Heart left ventricle (tissue), 16 donors: ENCODE measurements at regions not wholly inside any gene's neighbourhood (a gene's known extent, or its start where the extent isn't known, plus 50 kb on each side); places are given as distances from the start of the nearest gene placed in this dataset.

Experiments
- ATAC-seq, 4 donors: fragments of 200-7000 bp; cut with Tn5 transposase; one replicate each; pipeline ENCODE4 v1.9.1; 2020 to 2022; ENCODE audit warnings: moderate library complexity in 4 of 4, mild to moderate bottlenecking in 3 of 4, moderate number of reproducible peaks in 1 of 4
- DNase-seq, 5 donors: peaks; one replicate each; pipeline ENCODE4 v3.0.0-alpha.2; 2020
- H3K27ac ChIP-seq, 12 donors: fragments of 200-600 bp; sonication (generic) in 4 of 12; one replicate each; pipeline versions ENCODE4 v1.5.0 to v1.8.0; 2016 to 2022; ENCODE audit warnings: mild to moderate bottlenecking in 2 of 12
- H3K27me3 ChIP-seq, 9 donors: fragments of 200-600 bp; sonication (generic) in 2 of 9; one replicate each; pipeline versions ENCODE4 v1.5.1 to v1.8.0; 2016 to 2022; ENCODE audit warnings: mild to moderate bottlenecking in 3 of 9
- H3K36me3 ChIP-seq, 9 donors: fragments of 200-600 bp; sonication (generic) in 2 of 9; one replicate each; pipeline versions ENCODE4 v1.5.0 to v1.8.0; 2018 to 2022; ENCODE audit warnings: mild to moderate bottlenecking in 2 of 9
- H3K4me1 ChIP-seq, 12 donors: fragments of 200-600 bp; sonication (generic) in 4 of 12; one replicate each; pipeline versions ENCODE4 v1.5.0 to v1.8.0; 2016 to 2022; ENCODE audit warnings: mild to moderate bottlenecking in 3 of 12
- H3K4me3 ChIP-seq, 12 donors: fragments of 200-600 bp; sonication (generic) in 4 of 12; one replicate each; pipeline versions ENCODE4 v1.5.0 to v1.8.0; 2017 to 2022; ENCODE audit warnings: mild to moderate bottlenecking in 9 of 12, moderate library complexity in 4 of 12
- H3K9me3 ChIP-seq, 12 donors: fragments of 200-600 bp; sonication (generic) in 4 of 12; one replicate each; pipeline versions ENCODE4 v1.5.0 to v1.8.0; 2016 to 2022; ENCODE audit warnings: mild to moderate bottlenecking in 1 of 12
- POLR2A ChIP-seq, 2 donors: fragments of 450-650 bp; IDR thresholded peaks; one replicate each; pipeline ENCODE4 v1.6.1; 2017; ENCODE audit warnings: antibody characterized with exemption in 2 of 2, mild to moderate bottlenecking in 2 of 2, moderate library complexity in 2 of 2
- WGBS, 4 donors: extraction: QIAGEN DNeasy Blood & Tissue Kit in 2 of 4; methylation state at CpG; one replicate each; pipeline versions ENCODE4 v1.1.5 to v1.1.7; 2013 to 2018; 5-methylcytosine and 5-hydroxymethylcytosine counted together
- intact Hi-C, 10 donors: fragments of 100-400 bp; cut with DNase I; formaldehyde crosslinking; loops; one replicate each; pipeline versions ENCODE4 v1.11.1 to v1.14.2; 2022
- TF ChIP-seq, protein P1 (sequence below), 12 donors: fragments of 200-600 bp; sonication (generic) in 4 of 12; IDR thresholded peaks; one replicate each; pipeline versions ENCODE4 v1.5.0 to v1.8.0; 2018 to 2022; ENCODE audit warnings: antibody characterized with exemption in 12 of 12, mild to moderate bottlenecking in 5 of 12
- donor health status: ischemic (EF 13 %, LVEDD 7.1; RV severe dilation, severe dysfunction).
- donor health status: healthy with polysubstance abuse.
- donor health status: DM: no; HTN: yes; CAD: no.
- donor health status: DM: no; HTN: no; CAD: no.
- donor health status: ischemic (EF 25% LVEDD 6.9; RV normal size, moderate dysfunction).
- donor health status: ischemic (EF 25% LVEDD 5.7; RV mildly dilated, moderate dysfunction).
- donor health status: healthy.
- donor health status: DM: yes; HTN: yes; CAD: no.
- donor health status: ischemic (EF 35%, LVEDD 5.7; RV mildly dilated, moderate dysfunction).
- donor health status: nonischemic (EF 11% LVEDD 7.7; RV severe dilation, severe dysfunction).
- donor health status: DM: yes; HTN: yes; CAD: no.
- donor health status: PGD.
- donor health status: ischemic (EF 29% LVEDD 5.4; RV normal size, mild dysfunction).
- donor health status: nonischemic (EF 23%, LVEDD 6.1; RV moderate dilation, normal function).

GRCh38 chr18:75643083-75643482 lies 215.6 kb upstream of the SMIM21 start:
- intact Hi-C loops: no loop called here
- Histone ChIP-seq H3K4me3 (no peak overlapping the region), H3K4me1 (peaks cover 0 to 19% (median 14%) of the 10 kb centered on the region in 12 donors), H3K27me3 (no peaks in the 10 kb centered on the region), H3K36me3 (no peaks in the 10 kb centered on the region), H3K27ac (no peak overlapping the region), H3K9me3 (peaks cover 0 to 22% (median 2%) of the 10 kb centered on the region in 12 donors)
- 93 to 100% (median 93%) methylated on average over 6 of the region's 6 CpGs for WGBS, 4 donors
- ATAC-seq: no peak
- DNase-seq: no peak
- TF ChIP-seq, protein P1, sequence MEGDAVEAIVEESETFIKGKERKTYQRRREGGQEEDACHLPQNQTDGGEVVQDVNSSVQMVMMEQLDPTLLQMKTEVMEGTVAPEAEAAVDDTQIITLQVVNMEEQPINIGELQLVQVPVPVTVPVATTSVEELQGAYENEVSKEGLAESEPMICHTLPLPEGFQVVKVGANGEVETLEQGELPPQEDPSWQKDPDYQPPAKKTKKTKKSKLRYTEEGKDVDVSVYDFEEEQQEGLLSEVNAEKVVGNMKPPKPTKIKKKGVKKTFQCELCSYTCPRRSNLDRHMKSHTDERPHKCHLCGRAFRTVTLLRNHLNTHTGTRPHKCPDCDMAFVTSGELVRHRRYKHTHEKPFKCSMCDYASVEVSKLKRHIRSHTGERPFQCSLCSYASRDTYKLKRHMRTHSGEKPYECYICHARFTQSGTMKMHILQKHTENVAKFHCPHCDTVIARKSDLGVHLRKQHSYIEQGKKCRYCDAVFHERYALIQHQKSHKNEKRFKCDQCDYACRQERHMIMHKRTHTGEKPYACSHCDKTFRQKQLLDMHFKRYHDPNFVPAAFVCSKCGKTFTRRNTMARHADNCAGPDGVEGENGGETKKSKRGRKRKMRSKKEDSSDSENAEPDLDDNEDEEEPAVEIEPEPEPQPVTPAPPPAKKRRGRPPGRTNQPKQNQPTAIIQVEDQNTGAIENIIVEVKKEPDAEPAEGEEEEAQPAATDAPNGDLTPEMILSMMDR (IDR thresholded peaks at IDR 0.05): no peak
- TF ChIP-seq POLR2A (IDR thresholded peaks at IDR 0.05): no peak

- Histone ChIP-seq H3K4me1 (peaks cover 0 to 22% (median 14%) of the 10 kb centered on the region in 12 donors), H3K27ac (peak overlapping the region in 3 of 12 donors; percentile 53 to 68 (median 64)), H3K27me3 (no peaks in the 10 kb centered on the region), H3K36me3 (no peaks in the 10 kb centered on the region), H3K4me3 (peak overlapping the region in 4 of 12 donors; percentile 31 to 47 (median 46)), H3K9me3 (no peaks in the 10 kb centered on the region)
- 58 to 66% (median 60%) methylated on average over 8 of the region's 8 CpGs for WGBS, 4 donors
- intact Hi-C loops: no loop called here
- DNase-seq: no peak
- TF ChIP-seq, protein P1 (IDR thresholded peaks at IDR 0.05): no peak
- TF ChIP-seq POLR2A (IDR thresholded peaks at IDR 0.05): no peak
- ATAC-seq: no peak
These were observed 211.9 kb upstream of the SMIM21 start for GRCh38 chr18:75639472-75639831.

- ATAC-seq (peak; percentile 87 to 93 (median 90)), DNase-seq (peak; percentile 34 to 74 (median 52))
- H3K4me1 ChIP-seq: peaks cover 0 to 22% (median 14%) of the 10 kb centered on the region in 12 donors
- intact Hi-C loops: no loop called here
- no peaks in the 10 kb centered on the region for H3K9me3 ChIP-seq
- 3 to 20% (median 11%) methylated on average over 21 to 24 of the region's 24 CpGs for WGBS, 4 donors
- no peaks in the 10 kb centered on the region for H3K36me3 ChIP-seq
- peak overlapping the region in 10 of 12 donors; percentile 14 to 48 (median 38) for H3K4me3 ChIP-seq
- H3K27me3 ChIP-seq: no peaks in the 10 kb centered on the region
- TF ChIP-seq, protein P1 (IDR thresholded peaks at IDR 0.05): no peak
- TF ChIP-seq POLR2A (IDR thresholded peaks at IDR 0.05): no peak
- H3K27ac ChIP-seq: peak overlapping the region in 10 of 12 donors; percentile 7 to 68 (median 45)
These were observed 211.4 kb upstream of the SMIM21 start for GRCh38 chr18:75638776-75639471.

DNA sequence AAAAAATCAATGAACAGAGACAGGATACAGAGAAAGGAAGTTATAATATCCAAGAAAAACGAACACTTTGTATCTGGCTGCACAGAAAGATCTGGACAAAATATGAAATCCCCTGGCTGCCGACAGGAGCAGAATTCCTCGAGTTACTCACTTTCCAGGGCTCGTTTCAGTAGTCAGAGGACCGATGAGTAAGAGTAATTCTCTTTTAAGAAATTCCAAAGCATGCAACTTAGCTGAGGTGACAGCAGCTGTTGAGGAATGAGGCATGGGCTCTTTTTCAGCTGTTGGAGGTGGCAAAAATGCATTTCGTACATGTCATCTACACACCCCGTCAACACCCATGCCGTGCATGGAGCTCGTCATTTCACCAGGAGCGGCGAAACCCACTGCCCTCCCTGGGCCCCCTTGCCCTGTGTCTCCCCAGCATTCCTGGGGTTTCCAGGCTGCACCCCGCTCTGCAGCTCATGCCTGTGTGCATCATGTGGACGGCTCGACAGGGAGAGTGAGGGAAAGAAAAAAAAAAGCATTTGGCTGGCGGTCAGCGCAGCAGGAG lies 210.8 kb upstream of the SMIM21 start:
- intact Hi-C loops: no loop called here
- DNase-seq (no peak), ATAC-seq (peak; percentile 14 to 74 (median 32))
- H3K27ac ChIP-seq: peak overlapping the region in 9 of 12 donors; percentile 7 to 68 (median 46)
- 15 to 23% (median 17%) methylated on average over 16 of the region's 16 CpGs for WGBS, 4 donors
- H3K4me3 ChIP-seq: peak overlapping the region in 10 of 12 donors; percentile 14 to 48 (median 38)
- H3K9me3 ChIP-seq: no peaks in the 10 kb centered on the region
- peaks cover 0 to 22% (median 14%) of the 10 kb centered on the region in 12 donors for H3K4me1 ChIP-seq
- H3K27me3 ChIP-seq: no peaks in the 10 kb centered on the region
- H3K36me3 ChIP-seq: no peaks in the 10 kb centered on the region
- TF ChIP-seq, protein P1 (IDR thresholded peaks at IDR 0.05): peak in 2 of 12 donors; percentile 11 to 28
- TF ChIP-seq POLR2A (IDR thresholded peaks at IDR 0.05): no peak
